ENCODE measurements at regions not wholly inside any gene's neighbourhood (a gene's known extent, or its start where the extent isn't known, plus 50 kb on each side); places are given as distances from the start of the nearest gene placed in this dataset.

DNA sequence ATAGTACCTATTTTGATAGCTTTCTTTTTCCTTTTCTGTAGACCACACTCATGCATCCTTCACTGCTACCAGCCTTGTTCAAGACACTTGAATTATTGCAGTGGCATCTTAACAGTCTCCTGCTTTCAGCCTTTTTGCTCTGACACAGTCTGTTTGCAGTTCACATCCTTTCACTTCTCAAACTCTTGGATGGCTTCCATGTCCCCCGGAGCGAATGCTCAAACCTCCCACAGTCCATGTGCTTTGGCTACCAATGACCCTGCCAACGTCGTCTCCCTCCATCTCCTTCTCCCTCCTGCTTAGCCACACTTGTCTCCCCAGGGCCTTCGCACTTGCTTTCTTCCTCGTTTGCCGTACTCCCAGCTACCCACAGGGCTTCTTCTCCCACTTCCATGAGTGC is 270.0 kb upstream of the ZFP64 start:
- DNase-seq (ENCODE audit: low read depth): no peak

DNA sequence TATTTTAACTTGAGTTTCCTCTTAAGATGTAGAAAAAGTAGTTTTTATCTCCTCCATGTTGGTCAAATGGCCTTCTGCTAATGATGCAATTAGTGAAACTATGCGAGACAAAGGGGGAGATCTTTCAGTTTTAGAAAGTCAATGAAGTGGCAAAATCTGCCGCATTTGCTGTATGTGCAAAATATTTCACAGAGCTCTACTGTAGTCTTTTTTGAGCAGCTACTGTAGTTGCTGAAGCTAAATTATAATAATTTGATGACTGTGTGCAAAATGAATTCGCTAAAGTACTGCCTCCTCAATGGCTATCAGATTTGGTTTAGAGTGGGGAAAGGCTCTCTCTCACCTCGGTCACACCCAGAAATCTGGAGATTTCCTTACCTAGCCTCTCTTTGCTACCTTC is 267.6 kb upstream of the ZFP64 start:
- no peak for DNase-seq (ENCODE audit: low read depth)
- TF ChIP-seq, protein P1, sequence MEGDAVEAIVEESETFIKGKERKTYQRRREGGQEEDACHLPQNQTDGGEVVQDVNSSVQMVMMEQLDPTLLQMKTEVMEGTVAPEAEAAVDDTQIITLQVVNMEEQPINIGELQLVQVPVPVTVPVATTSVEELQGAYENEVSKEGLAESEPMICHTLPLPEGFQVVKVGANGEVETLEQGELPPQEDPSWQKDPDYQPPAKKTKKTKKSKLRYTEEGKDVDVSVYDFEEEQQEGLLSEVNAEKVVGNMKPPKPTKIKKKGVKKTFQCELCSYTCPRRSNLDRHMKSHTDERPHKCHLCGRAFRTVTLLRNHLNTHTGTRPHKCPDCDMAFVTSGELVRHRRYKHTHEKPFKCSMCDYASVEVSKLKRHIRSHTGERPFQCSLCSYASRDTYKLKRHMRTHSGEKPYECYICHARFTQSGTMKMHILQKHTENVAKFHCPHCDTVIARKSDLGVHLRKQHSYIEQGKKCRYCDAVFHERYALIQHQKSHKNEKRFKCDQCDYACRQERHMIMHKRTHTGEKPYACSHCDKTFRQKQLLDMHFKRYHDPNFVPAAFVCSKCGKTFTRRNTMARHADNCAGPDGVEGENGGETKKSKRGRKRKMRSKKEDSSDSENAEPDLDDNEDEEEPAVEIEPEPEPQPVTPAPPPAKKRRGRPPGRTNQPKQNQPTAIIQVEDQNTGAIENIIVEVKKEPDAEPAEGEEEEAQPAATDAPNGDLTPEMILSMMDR (IDR thresholded peaks at IDR 0.05; ENCODE audit: control insufficient read depth, extremely low read depth, insufficient read depth): no peak
- H3K4me3 ChIP-seq (ENCODE audit: low read depth, low read length): no peak overlapping the region

More for the DNA sequence above, 270.0 kb upstream of the ZFP64 start:
- TF ChIP-seq, protein P1 (IDR thresholded peaks at IDR 0.05; ENCODE audit: control insufficient read depth, extremely low read depth, insufficient read depth): no peak
- no peak overlapping the region for H3K4me3 ChIP-seq (ENCODE audit: low read depth, low read length)

DNA sequence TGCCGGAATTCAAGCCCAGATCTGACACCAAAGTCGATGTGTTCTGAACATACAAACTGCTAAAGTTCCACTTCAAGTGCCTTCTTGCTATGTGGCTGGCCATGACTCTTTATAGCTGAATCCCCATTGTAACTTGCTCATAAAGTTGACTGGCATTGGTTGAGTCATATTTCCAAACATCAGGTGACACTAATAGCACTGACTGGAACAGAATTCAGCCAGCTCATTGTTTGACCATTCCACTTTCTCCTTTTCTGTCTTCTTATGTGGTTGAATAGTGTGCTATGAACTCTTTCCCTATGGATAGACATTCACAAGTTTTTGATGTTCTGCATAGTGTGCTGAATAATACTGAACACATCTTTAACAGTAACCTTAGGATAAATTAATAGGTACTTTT is 266.2 kb upstream of the ZFP64 start:
- TF ChIP-seq, protein P1 (IDR thresholded peaks at IDR 0.05; ENCODE audit: control insufficient read depth, extremely low read depth, insufficient read depth): no peak
- H3K4me3 ChIP-seq (ENCODE audit: low read depth, low read length): no peak overlapping the region
- DNase-seq (ENCODE audit: low read depth): no peak

DNA sequence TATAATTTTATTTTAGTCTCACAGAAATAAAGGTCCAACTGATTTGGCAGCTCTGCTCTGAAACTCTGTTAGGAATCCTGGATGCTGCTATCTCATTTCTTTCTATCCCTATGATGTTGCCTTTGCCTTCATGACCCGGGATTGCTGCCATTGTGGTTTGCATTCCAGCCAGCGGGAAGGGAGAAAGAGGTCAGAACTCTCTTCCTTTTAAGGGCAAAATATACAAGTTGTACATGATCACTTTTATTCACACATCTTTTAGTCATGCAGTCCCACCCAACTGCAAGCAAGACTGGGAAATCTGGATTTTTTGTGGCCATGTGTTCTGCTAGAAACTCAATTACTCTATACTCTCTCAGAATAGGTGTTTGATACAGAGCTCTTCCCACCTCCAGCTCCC is 263.1 kb upstream of the ZFP64 start:
- TF ChIP-seq, protein P1 (IDR thresholded peaks at IDR 0.05; ENCODE audit: control insufficient read depth, extremely low read depth, insufficient read depth): no peak
- no peak overlapping the region for H3K4me3 ChIP-seq (ENCODE audit: low read depth, low read length)
- DNase-seq (ENCODE audit: low read depth): no peak

DNA sequence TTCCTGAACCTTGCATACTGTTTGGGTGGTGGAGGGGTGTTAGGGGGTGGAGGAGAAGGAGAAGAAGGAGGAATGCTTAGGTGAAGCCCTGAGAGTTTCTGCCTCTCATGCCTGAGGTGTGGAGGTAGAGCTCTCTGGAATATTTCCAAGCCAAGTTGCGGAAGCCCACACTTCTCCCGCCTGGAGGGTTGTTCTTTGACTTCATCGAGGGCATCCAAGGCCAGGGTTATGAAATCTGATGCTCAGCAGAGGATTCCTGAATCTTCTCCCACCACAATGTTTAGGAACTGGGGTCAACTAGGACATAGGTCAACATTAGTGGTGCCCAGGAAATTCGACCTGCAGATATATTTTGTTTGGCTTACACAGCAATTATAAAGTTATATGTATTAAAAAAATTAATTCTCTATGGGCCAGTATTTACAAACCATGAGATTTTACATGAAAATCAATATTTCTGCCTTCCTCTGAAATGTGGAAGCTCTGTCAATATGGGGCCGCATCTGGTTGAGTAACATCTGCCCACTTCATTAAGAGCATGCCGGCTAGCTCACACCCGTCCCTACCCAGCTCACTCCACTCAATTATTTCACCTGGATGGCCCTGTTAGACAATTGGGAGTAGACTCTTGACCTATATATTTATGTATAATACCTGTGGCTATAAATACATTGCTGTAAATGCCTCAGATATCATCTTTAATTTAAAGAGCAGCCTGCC is 257.1 kb upstream of the ZFP64 start:
- no peak overlapping the region for H3K4me3 ChIP-seq (ENCODE audit: low read depth, low read length)
- DNase-seq (ENCODE audit: low read depth): no peak
- TF ChIP-seq, protein P1 (IDR thresholded peaks at IDR 0.05; ENCODE audit: control insufficient read depth, extremely low read depth, insufficient read depth): no peak

DNA sequence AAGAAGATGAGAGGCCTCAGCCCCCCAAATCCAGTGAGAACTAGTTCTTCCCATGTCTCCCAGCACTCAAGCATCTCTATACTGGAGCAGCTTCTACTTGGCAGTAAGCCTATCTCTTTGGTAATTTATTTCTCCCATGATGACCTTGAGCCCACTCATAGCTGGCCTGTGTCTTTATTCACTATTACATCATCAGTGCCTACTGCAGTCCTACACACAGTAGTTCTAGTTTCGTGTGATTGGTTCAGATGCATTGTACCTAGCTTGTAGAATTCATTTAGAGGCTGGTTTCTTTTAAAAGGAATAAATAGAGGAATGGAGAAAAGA is 255.6 kb upstream of the ZFP64 start:
- TF ChIP-seq, protein P1 (IDR thresholded peaks at IDR 0.05; ENCODE audit: control insufficient read depth, extremely low read depth, insufficient read depth): no peak
- DNase-seq (ENCODE audit: low read depth): no peak
- no peak overlapping the region for H3K4me3 ChIP-seq (ENCODE audit: low read depth, low read length)

All from LNCaP clone FGC (cell line).